A204.1 (cell line): ENCODE measurements at regions not wholly inside any gene's neighbourhood (a gene's known extent, or its start where the extent isn't known, plus 50 kb on each side); places are given as distances from the start of the nearest gene placed in this dataset.
"Not testable (repeated sequence)": the region's sequence is repeated elsewhere in the genome, so short reads cannot be mapped to it uniquely, and the experiment has no call there.

Source experiments
- FAIRE-seq: peaks from 2 replicates; lab custom pipeline; 2012; peaks lifted over from hg19 to GRCh38; lab: Jason Lieb, UNC

DNA sequence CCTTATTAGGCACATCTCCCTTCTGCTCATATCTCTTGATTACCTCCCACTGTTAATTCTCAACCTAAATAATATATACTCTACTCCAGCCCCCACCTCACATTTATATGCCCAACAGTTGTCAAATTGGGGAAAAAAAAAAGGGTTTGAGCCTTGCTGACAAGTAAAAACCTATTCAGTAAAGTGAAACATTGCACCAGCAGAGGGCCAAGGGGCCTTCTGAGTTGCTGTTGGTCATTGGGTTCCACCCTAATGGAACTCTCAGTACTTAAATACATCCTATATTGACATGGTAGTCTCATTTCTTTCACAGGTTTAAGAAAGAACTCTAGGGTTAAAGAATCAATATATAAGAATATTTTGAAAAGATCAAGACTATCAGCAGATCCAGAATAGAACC is 362.2 kb downstream of the SMARCA1 start:
- no peak for FAIRE-seq

DNA sequence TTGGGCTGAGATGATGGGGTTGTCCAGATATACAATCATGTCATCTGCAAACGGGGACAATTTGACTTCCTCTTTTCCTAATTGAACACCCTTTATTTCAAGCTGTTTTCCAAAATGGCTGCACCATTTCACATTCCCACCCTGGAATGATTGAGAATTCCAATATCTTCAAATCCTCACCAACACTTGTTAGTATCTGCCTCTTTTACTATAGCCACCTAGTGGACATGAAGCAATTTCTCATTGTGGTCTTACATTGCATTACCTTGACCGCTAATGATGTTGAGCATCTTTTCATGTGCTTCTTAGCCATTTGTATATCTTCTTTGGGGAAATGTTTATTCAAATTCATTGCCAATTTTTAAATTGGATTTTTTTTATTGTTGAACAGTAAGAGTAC is 364.8 kb downstream of the SMARCA1 start:
- FAIRE-seq = no peak

DNA sequence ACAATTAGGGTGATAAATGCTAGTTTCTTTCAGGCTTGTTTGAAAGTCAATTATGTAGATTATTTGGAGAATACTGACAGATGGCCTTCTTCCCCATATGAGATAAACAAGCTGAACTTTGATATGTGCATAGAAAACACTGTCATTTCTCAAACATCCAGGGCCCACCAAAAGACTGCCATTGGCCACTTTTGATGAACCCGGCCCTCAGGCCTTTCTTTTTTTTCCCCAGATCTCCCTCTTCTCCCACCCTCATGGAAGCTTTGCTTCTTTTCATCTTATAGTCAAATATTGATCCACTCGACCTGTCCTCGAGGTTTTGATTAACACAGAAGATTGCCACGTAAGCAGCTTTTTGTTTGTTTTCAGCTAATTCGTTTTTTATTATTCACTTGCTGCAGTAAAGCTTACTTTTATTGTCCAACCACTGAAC is 377.4 kb downstream of the SMARCA1 start:
- no peak for FAIRE-seq

DNA sequence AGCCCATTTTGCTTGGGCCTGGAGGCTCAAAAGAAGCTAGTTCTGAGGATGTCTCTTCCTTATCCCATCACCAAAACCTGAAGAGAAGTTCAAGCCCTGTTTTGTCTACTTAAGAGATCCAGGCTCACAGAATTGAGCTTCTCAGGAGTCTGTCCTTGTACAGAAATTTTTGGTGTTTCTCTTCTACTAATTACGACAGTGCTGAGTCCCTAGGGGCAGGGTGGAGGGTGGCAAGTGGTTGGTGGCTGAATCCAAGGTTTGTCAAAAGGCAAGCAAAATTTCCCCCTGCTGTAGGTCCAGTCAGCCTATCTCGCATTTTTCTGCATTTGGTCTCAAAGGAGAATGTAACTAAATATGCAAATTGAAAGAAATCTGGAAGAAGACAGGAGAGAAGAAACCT is 377.9 kb downstream of the SMARCA1 start:
- FAIRE-seq = no peak

DNA sequence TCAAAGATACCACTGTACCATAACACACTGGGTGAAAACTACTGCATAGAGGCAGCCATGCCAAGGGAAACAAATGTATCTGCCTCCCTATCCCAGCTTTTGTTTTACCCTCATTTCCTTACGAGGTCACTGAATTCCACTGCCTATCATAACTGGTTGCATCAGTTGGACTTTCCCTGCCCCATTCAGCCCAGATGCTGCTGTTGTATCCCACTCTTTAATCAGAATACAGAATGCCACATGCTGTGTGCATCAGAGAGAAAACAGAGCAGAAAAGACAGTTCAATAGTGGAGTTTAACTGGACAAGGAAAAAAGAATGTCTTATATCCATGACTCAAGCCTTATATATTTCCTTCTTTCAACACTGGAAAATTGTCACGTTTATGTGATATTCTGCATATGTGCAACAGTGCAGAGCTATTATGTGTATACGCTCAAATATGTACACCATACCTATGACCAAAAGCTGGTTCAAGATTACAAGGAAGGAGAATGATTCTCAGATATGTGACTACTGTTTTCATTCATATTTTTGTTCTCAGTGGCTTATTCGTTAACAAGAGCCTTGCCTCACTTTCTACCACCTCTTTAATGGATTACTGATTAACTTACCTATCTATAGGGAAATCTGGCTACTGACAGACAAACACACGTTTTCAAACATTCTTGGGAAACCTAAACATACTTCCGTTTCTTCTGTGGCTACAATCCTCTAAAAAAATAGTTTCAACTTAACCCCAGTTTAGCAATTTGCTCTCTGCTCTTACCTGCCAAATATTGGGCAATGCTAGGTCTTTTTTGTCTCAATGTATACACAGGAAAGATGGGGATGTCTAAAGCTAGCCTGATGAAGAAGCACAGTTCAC is 378.9 kb downstream of the SMARCA1 start:
- FAIRE-seq = no peak

DNA sequence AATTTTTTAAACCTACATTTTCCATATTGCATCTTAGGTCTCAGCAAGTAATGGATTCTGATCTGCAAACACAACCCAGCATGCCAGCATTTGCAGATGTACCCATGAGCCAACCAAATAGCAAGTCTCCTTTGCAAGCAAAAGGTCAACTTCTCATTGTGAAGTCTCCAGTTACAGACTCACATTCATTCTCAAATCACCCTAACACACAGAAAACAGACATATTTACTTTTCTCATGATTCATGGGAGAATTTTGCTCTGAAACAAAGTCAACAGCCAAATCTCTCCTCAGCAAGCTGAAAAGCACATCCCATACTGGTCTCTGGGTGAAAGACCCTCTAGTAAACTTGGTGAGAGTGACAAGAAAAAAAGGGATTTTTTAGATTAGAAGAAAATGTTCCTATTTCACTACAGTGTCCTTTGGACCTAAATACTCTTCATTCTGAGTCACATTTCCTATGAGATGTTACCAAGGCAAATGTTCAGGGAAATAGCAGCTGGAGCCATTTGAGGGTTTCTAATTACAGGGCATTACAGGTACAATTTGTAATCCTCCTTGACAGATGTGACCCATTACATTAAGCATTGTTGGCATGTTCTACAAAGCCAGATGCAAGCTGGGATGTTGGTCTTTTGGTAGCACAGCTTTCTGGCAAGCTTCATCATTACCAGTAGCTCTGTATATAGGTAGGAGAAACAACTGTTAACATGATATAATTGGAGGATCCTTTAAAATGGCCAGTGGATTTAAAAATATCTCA is 383.3 kb downstream of the SMARCA1 start:
- FAIRE-seq = no peak

DNA sequence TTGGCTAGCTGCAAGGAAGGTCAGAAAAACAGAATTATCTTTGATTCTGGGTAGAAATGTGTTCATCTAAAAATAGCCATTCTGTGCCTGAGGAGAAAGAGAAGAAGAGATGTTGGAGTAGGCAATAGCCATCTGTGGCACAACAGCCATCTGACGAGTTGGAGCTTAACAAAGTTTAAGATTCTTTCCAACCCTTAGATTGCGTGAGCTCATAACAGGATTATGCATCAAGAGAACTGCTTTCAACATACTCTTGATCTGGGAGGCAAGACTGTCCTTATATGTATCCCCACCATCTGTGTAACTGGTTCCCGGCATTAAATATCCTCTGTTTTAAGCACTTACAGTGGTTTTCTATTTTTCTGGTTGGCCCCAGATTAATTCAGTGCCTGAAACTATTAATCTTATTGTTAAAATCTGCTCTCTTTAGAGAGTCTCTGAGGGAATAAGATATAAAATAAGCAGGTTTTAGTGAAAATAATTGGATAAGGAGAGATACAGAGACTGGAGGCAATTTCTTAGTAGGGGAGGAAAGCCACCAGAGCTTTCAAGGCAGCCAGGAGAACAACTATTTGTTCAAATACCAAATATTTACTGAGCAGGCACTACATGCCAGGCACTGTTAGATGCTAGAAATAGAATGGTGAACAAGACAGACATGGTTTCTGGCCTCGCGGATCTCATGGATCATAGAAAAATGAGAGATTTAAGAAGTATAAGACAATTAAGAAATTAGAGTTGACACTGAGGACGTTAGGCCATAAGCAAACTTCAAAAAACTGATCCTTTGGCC is 398.0 kb downstream of the SMARCA1 start:
- FAIRE-seq = no peak

DNA sequence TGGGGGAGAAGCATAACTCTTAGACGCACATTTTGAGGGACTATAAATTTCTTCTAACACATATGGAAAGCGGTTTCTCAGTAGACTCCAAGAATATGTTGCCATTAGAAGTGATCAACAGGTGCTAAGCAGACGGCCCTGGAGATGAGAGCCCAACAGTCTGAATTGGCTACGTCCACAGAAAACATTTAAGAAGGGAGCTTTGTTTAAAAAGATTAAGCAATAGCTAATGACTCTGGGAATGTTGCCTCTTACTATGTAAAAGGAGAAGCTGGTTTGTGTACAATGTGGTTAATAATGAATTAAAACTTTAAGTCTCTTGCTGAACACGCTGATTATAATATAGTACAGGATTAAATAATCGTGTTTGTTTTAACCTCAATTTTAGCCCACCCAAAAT is 399.5 kb downstream of the SMARCA1 start:
- FAIRE-seq = no peak

DNA sequence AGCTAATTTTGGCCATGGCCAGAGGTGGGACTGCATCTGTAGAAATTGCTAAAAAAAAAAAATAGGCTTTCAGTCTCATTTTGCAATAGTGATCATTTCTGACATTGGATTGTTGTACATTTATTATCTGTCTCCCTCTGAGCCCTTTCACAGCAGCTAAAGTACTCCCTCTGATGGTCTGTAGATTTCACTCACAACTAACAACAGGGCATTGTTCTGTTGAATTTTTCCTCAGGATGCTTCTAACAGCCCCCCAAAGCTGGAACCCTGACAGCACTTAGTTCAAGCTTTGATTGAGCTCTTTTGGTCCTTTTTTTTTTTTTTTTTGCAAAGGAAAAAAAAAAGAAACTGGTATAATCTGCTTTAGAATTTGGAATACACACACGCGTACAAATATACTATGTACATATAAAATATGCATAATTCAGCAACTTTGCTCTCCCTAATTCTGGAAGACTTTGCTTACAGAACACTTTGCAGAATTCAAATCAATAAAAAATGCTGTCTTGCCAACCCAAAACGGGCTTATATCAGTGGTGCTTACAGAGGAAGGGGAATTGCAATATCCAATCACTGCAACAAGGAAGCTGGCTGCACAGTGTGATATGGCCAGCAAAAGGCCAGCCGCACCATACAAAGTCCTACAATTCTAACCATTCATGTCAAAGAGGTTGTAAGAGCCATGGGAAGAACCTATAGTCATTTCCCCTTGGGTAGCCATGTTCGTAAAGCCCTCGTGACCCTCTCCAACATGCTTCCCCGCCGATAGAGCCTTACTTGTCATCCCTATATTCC is 406.4 kb downstream of the SMARCA1 start:
- FAIRE-seq = no peak

DNA sequence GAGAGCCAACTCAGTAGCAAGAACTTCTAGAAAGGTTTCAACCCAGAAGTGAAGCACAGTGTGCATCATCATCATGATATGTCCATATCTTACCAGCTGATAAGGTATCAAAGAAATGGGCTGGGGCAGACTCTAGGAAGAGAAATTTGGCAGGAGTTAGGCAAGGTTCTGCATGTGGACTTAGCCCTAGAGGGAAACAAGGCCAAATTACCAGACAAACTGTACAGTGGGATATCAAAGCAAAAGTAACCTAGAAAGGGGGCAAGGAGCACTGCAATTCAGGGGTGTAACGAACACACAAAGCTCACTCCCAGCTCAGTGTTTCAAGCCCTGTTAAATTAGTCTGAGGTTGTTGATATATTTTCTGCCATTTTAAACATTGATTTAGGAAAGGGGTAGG is 407.4 kb downstream of the SMARCA1 start:
- no peak for FAIRE-seq

DNA sequence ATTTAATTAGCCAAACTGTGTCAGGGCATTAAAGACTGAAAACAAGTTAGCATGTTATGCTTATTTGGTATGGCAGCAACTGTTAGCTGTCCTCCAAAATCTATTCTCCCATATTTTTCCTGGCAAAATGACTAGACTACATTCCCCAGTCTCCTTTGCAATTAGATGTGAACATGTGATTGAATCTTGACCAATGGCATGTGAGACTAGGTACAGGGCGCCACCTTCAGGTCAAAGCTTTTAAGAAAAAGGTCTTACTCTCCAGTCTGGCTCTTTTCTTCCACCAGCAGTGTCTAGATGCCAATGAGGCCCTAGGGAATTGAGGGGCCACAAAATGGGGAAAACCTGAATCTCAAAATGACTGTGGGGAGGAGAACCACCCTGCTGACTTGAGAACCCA is 408.2 kb downstream of the SMARCA1 start:
- no peak for FAIRE-seq

DNA sequence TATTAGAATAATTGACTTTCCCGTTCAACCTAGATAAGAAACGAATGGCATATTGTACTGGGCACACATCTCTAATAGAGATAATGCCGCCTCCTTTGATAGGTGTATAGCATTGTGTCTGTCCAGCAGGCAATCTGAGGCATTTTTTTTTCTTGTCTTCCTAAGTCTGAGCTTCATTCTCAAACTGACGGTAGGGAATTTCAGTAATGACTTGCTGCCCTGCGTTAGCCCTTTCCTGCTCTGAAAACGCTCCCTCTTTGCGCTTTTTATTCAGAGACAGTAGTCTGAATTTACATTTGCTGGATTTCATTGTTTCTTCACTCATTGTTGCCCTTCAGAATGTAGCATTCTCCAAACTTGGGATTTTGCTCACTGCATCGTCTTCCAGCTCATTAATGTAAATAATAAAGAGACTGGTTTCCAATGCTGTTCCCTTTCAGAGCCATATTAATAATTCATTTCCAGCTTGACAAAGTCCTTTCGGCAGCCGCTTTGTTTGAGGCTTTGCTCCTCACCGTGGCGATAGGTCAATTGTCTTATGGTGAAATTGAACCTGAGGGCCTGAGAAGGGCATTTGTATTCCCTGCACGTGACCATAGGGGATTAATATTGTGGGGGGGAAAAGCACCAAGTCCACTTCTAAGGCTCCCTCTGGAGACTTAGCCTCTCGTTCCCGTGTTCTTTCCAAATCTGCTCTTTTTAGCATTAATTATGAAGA is 412.1 kb downstream of the SMARCA1 start:
- no peak for FAIRE-seq

DNA sequence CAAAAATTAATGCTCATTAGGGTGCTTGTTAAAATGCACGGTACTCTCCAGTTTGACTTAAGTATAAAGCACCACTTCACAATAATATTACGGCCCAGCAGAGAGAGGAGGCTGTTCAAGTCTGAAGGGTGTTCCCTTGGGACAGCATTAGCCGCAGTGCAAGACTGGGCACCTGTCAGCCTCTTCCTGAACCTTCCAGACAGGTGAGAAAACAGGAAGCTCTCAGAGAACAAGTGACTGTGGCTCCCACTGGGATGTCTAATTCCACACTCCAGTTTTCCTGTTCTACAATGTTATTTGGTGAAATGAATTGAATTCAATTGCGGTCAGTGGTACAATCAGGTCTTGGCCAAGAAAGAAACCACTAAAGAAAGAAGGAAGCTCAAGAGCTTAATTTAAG is 414.4 kb downstream of the SMARCA1 start:
- no peak for FAIRE-seq

DNA sequence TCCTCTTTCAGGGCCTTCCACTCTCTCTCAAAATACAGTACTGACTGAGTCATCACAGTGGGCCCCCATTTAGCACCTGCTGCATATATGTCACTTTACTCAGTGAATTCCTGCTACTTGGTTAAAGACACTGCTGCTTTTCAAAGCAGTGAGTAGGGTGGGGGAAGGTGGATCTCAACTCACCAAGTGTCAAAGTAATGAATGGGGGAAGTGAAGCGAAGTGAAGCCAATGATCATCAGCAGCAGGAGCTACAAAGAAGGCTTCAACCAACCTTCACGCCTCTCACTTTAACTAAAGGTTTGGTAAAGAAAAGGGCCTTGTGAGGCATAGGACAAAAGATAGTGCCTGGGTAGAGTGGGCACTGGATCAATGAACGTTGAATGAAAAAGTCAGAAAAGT is 424.1 kb downstream of the SMARCA1 start:
- FAIRE-seq = no peak

DNA sequence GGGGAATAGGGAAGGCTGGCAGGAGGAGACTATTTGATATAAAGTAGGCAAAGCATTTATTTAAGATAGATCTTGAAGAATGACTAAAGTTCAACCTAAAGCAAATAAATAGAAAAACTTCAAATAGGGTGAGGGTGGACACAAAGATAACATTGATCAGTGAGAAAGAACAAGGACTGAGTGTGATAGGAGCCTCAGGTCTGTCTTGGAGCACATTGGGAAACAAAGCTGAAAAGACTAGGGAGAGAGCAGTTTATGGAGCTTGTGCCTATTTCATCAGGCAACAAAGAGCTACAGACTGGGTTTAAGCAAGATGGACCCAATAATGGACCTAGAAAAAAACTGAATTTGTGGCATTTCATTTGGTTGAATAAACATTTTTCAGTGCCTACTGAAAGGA is 425.6 kb downstream of the SMARCA1 start:
- no peak for FAIRE-seq

DNA sequence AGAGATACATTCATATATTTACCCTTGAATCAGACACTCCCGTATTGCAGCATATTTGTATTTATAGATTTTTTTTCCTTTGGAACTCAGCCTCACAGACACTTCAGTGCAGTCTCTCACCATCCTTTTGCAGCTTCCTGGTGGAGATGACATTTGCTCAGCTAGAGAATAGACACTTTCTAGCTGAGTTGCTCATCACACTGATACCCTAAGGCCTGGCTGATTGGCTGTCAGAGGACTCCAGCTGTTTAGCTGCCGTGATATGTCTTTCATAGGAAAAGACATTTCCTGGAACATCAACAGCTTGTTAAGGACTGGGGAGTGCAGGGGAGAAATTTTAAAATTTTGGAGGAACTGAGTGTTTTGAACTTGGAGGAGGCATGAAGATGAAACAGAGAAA is 429.6 kb downstream of the SMARCA1 start:
- no peak for FAIRE-seq

DNA sequence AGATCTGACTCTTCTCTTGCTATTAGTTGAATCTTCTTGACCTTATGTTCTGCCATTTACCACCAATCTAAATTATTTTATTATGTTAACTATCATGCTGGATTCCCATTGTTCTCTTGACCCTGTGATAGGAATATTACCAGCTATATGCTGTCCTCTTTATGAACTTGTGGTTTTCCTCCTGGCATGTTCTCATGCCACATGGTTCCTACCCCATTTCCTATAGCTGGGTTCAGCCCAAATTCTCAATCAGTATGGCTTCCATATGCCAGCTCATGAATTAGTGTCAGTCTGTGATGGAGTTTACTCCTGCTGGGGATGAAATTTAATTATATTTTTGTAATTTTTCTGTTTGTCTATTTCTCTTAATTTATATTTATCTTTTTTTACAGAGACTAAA is 430.5 kb downstream of the SMARCA1 start:
- no peak for FAIRE-seq

DNA sequence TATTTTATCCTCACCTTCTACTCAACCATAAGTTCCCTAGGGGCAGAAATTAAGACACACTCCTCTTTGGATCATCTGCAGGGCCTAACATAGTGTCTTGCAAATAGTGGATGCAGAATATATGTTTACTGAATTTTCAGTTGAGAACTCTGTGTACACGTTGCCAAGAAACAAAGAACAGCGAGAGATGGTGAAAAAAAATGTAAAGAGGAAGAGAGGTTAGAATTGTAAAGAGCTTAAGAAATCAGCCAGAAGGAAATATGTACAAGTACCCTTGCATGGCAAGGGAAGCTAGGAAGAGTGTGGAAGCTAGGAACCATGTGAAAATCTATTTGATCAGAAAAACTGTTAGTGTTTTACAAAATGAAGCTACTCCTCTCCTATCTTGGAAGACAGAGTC is 431.0 kb downstream of the SMARCA1 start:
- no peak for FAIRE-seq

DNA sequence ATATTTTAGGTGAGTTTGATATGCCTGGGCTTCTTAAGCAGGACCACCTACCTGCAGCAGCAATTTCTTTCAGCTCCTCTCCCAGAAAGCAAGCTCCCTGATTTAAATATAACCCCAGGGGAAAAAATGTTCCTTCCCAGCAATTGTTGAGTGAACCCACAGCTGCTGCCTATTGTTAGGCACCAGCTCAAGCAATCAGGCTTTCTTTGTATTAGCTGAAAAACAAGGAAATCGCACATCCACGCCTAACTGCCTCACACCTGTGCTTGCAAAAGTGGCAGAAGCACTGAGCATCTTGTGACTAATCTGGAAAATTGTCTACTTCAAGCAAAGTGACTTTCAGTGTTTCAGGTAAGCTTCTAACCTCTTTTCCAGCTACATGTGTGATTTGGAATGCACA is 432.2 kb downstream of the SMARCA1 start:
- no peak for FAIRE-seq

DNA sequence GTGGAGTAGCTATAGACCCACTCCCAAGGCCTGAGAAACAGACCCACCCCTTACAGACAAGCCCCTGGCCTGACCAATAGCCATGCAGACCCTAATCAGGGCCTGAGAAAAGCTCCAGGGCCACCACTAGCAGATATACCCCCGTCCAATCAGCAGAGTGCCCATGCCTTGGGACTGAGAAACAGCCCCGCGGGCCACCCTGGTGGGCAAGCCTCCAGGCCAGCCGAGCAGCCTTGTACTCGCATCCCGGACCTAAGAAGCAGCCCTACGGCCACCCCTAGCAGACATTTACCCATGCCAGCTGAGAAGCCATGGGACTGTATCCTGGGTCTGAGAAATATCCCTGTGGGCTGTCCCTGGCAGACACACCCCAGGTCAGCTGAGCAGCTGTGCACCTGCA is 436.5 kb downstream of the SMARCA1 start:
- FAIRE-seq = no peak

DNA sequence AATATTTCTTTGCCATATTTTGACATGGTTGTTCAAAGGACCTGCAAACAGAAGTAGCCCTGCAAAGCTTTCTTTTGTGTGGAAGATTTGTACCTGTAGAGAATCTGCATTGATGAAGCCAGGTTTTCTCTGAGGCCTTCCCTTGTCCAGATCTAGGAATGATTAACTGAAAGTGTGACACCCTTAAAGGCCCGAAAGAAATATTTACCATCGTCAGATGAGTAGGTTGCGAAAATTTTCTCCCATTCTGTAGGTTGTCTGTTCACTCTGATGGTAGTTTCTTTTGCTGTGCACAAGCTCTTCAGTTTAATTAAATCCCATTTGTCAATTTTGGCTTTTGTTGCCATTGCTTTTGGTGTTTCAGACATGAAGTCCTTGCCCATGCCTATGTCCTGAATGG is 439.0 kb downstream of the SMARCA1 start:
- not testable (repeated sequence) for FAIRE-seq
